T-helper 2 cell treated with Interferon-gamma antibody and Interleukin-4, amounts not matched to agents 5 μg/mL and 100 μg/mL, for 36 hours (primary cell): ENCODE measurements at regions not wholly inside any gene's neighbourhood (a gene's known extent, or its start where the extent isn't known, plus 50 kb on each side); places are given as distances from the start of the nearest gene placed in this dataset.

ENCODE experiments used
- DNase-seq: peaks from one replicate; pipeline ENCODE4 v3.0.0; 2021; ENCODE audit warnings: low spot score
- H3K27ac Mint-ChIP-seq: one replicate; pipeline ENCODE4 v1.8.0; 2021; ENCODE audit warnings: mild to moderate bottlenecking, mixed read lengths
- H3K27me3 Mint-ChIP-seq: one replicate; pipeline ENCODE4 v1.8.0; 2021; ENCODE audit warnings: low read depth, mixed read lengths
- H3K36me3 Mint-ChIP-seq: one replicate; pipeline ENCODE4 v1.8.0; 2021; ENCODE audit warnings: low read depth, mixed read lengths
- H3K4me1 Mint-ChIP-seq: one replicate; pipeline ENCODE4 v1.8.0; 2021; ENCODE audit warnings: low read depth, mixed read lengths
- H3K4me3 Mint-ChIP-seq: one replicate; pipeline ENCODE4 v1.8.0; 2022; ENCODE audit warnings: mild to moderate bottlenecking, moderate library complexity, mixed read lengths
- H3K9me3 Mint-ChIP-seq: one replicate; pipeline ENCODE4 v1.8.0; 2021; ENCODE audit warnings: mixed read lengths

GRCh38 chr2:76556018-76556417 lies 845.3 kb upstream of the GCFC2 start:
- Mint-ChIP-seq H3K4me1 (no peaks in the 10 kb centered on the region), H3K27me3 (no peaks in the 10 kb centered on the region), H3K4me3 (no peak overlapping the region), H3K27ac (no peak overlapping the region), H3K36me3 (no peaks in the 10 kb centered on the region), H3K9me3 (no peaks in the 10 kb centered on the region)
- DNase-seq, result no peak

GRCh38 chr2:76546207-76546606 lies 835.5 kb upstream of the GCFC2 start:
- Mint-ChIP-seq H3K4me1 (no peaks in the 10 kb centered on the region), H3K36me3 (no peaks in the 10 kb centered on the region), H3K27me3 (no peaks in the 10 kb centered on the region), H3K4me3 (no peak overlapping the region), H3K9me3 (peaks cover 17% of the 10 kb centered on the region), H3K27ac (no peak overlapping the region)
- DNase-seq, result no peak

- no peak for DNase-seq
- no peaks in the 10 kb centered on the region for H3K4me1 Mint-ChIP-seq
- H3K4me3 Mint-ChIP-seq, result no peak overlapping the region
- H3K27me3 Mint-ChIP-seq, result no peaks in the 10 kb centered on the region
- H3K36me3 Mint-ChIP-seq, result no peaks in the 10 kb centered on the region
- peaks cover 23% of the 10 kb centered on the region for H3K9me3 Mint-ChIP-seq
- no peak overlapping the region for H3K27ac Mint-ChIP-seq
Observed at GRCh38 chr2:76544901-76545300, 834.2 kb upstream of the GCFC2 start.

GRCh38 chr2:76517574-76517909 lies 806.8 kb upstream of the GCFC2 start:
- no peaks in the 10 kb centered on the region for H3K27me3 Mint-ChIP-seq
- H3K27ac Mint-ChIP-seq, result no peak overlapping the region
- H3K4me3 Mint-ChIP-seq, result no peak overlapping the region
- no peak for DNase-seq
- H3K4me1 Mint-ChIP-seq, result no peaks in the 10 kb centered on the region
- peaks cover 13% of the 10 kb centered on the region for H3K9me3 Mint-ChIP-seq
- no peaks in the 10 kb centered on the region for H3K36me3 Mint-ChIP-seq

GRCh38 chr2:76516861-76517573 lies 806.3 kb upstream of the GCFC2 start:
- H3K4me3 Mint-ChIP-seq, result no peak overlapping the region
- H3K27ac Mint-ChIP-seq, result no peak overlapping the region
- H3K27me3 Mint-ChIP-seq, result no peaks in the 10 kb centered on the region
- no peak for DNase-seq
- peaks cover 9% of the 10 kb centered on the region for H3K9me3 Mint-ChIP-seq
- H3K4me1 Mint-ChIP-seq, result no peaks in the 10 kb centered on the region
- H3K36me3 Mint-ChIP-seq, result no peaks in the 10 kb centered on the region

GRCh38 chr2:76512201-76512820 lies 801.6 kb upstream of the GCFC2 start:
- Mint-ChIP-seq H3K4me1 (no peaks in the 10 kb centered on the region), H3K9me3 (no peaks in the 10 kb centered on the region), H3K36me3 (no peaks in the 10 kb centered on the region), H3K27ac (no peak overlapping the region), H3K4me3 (no peak overlapping the region), H3K27me3 (no peaks in the 10 kb centered on the region)
- DNase-seq, result no peak

GRCh38 chr2:76506538-76506937 lies 795.8 kb upstream of the GCFC2 start:
- no peaks in the 10 kb centered on the region for H3K27me3 Mint-ChIP-seq
- no peaks in the 10 kb centered on the region for H3K4me1 Mint-ChIP-seq
- no peak for DNase-seq
- H3K27ac Mint-ChIP-seq, result no peak overlapping the region
- H3K4me3 Mint-ChIP-seq, result no peak overlapping the region
- H3K36me3 Mint-ChIP-seq, result no peaks in the 10 kb centered on the region
- peaks cover 3% of the 10 kb centered on the region for H3K9me3 Mint-ChIP-seq

- H3K9me3 Mint-ChIP-seq, result peaks cover 3% of the 10 kb centered on the region
- H3K4me1 Mint-ChIP-seq, result no peaks in the 10 kb centered on the region
- no peak for DNase-seq
- no peak overlapping the region for H3K27ac Mint-ChIP-seq
- no peaks in the 10 kb centered on the region for H3K27me3 Mint-ChIP-seq
- no peak overlapping the region for H3K4me3 Mint-ChIP-seq
- H3K36me3 Mint-ChIP-seq, result no peaks in the 10 kb centered on the region
Observed at GRCh38 chr2:76501641-76502040, 790.9 kb upstream of the GCFC2 start.

GRCh38 chr2:76498360-76498759 lies 787.6 kb upstream of the GCFC2 start:
- DNase-seq, result no peak
- Mint-ChIP-seq H3K4me1 (no peaks in the 10 kb centered on the region), H3K36me3 (no peaks in the 10 kb centered on the region), H3K9me3 (peaks cover 3% of the 10 kb centered on the region), H3K27ac (no peak overlapping the region), H3K27me3 (no peaks in the 10 kb centered on the region), H3K4me3 (no peak overlapping the region)

- Mint-ChIP-seq H3K27ac (no peak overlapping the region), H3K27me3 (no peaks in the 10 kb centered on the region), H3K4me1 (no peaks in the 10 kb centered on the region), H3K36me3 (no peaks in the 10 kb centered on the region), H3K9me3 (peaks cover 8% of the 10 kb centered on the region), H3K4me3 (no peak overlapping the region)
- DNase-seq, result no peak
Observed at GRCh38 chr2:76491503-76491902, 780.8 kb upstream of the GCFC2 start.

GRCh38 chr2:76478266-76479035 lies 767.7 kb upstream of the GCFC2 start:
- DNase-seq, result no peak
- Mint-ChIP-seq H3K27ac (no peak overlapping the region), H3K27me3 (no peaks in the 10 kb centered on the region), H3K4me1 (no peaks in the 10 kb centered on the region), H3K4me3 (no peak overlapping the region), H3K9me3 (peaks cover 15% of the 10 kb centered on the region), H3K36me3 (no peaks in the 10 kb centered on the region)

- no peaks in the 10 kb centered on the region for H3K36me3 Mint-ChIP-seq
- H3K4me1 Mint-ChIP-seq, result no peaks in the 10 kb centered on the region
- H3K27me3 Mint-ChIP-seq, result no peaks in the 10 kb centered on the region
- no peak overlapping the region for H3K27ac Mint-ChIP-seq
- peaks cover 18% of the 10 kb centered on the region for H3K9me3 Mint-ChIP-seq
- DNase-seq, result no peak
- no peak overlapping the region for H3K4me3 Mint-ChIP-seq
Observed at GRCh38 chr2:76472946-76473345, 762.2 kb upstream of the GCFC2 start.

- no peaks in the 10 kb centered on the region for H3K4me1 Mint-ChIP-seq
- H3K36me3 Mint-ChIP-seq, result no peaks in the 10 kb centered on the region
- no peak for DNase-seq
- H3K4me3 Mint-ChIP-seq, result no peak overlapping the region
- peaks cover 24% of the 10 kb centered on the region for H3K9me3 Mint-ChIP-seq
- no peaks in the 10 kb centered on the region for H3K27me3 Mint-ChIP-seq
- H3K27ac Mint-ChIP-seq, result no peak overlapping the region
Observed at GRCh38 chr2:76469066-76469465, 758.4 kb upstream of the GCFC2 start.

- H3K9me3 Mint-ChIP-seq, result peaks cover 17% of the 10 kb centered on the region
- no peaks in the 10 kb centered on the region for H3K36me3 Mint-ChIP-seq
- no peak overlapping the region for H3K4me3 Mint-ChIP-seq
- no peaks in the 10 kb centered on the region for H3K4me1 Mint-ChIP-seq
- DNase-seq, result no peak
- no peaks in the 10 kb centered on the region for H3K27me3 Mint-ChIP-seq
- H3K27ac Mint-ChIP-seq, result no peak overlapping the region
Observed at GRCh38 chr2:76467326-76467725, 756.6 kb upstream of the GCFC2 start.
